ENCODE measurements at regions not wholly inside any gene's neighbourhood (a gene's known extent, or its start where the extent isn't known, plus 50 kb on each side); places are given as distances from the start of the nearest gene placed in this dataset.

- no peaks in the 10 kb centered on the region for H3K36me3 ChIP-seq
- H3K27me3 ChIP-seq, result no peaks in the 10 kb centered on the region
- ATAC-seq, result no peak
- no peak for TF ChIP-seq POLR2AphosphoS5 (IDR thresholded peaks at IDR 0.05)
- no peak for TF ChIP-seq CTCF (IDR thresholded peaks at IDR 0.05)
- TF ChIP-seq POLR2A (IDR thresholded peaks at IDR 0.05), result no peak
- TF ChIP-seq EP300 (IDR thresholded peaks at IDR 0.05), result no peak
- no peaks in the 10 kb centered on the region for H3K4me1 ChIP-seq
- 74 to 76% methylated on average over 3 of the region's 3 CpGs for WGBS, 2 donors (ENCODE audit: low coverage in 1 of 2)
- H3K4me3 ChIP-seq, result no peak overlapping the region
- no peak overlapping the region for H3K27ac ChIP-seq
- no peaks in the 10 kb centered on the region for H3K9me3 ChIP-seq
These were observed 457.4 kb upstream of the AGTR1 start for GRCh38 chr3:148240351-148240750.

GRCh38 chr3:148243609-148244008 lies 454.1 kb upstream of the AGTR1 start:
- ATAC-seq, result no peak
- Histone ChIP-seq H3K36me3 (no peaks in the 10 kb centered on the region), H3K4me3 (no peak overlapping the region), H3K9me3 (no peaks in the 10 kb centered on the region), H3K27ac (no peak overlapping the region), H3K4me1 (no peaks in the 10 kb centered on the region), H3K27me3 (no peaks in the 10 kb centered on the region)
- WGBS, 2 donors (ENCODE audit: low coverage in 1 of 2), result 22 to 56% methylated on average over 1 of the region's 1 CpG
- TF ChIP-seq POLR2AphosphoS5 (IDR thresholded peaks at IDR 0.05), result no peak
- TF ChIP-seq POLR2A (IDR thresholded peaks at IDR 0.05), result no peak

GRCh38 chr3:148246291-148246923 lies 451.3 kb upstream of the AGTR1 start:
- Histone ChIP-seq H3K36me3 (no peaks in the 10 kb centered on the region), H3K4me1 (no peaks in the 10 kb centered on the region), H3K4me3 (no peak overlapping the region), H3K9me3 (no peaks in the 10 kb centered on the region), H3K27ac (no peak overlapping the region), H3K27me3 (no peaks in the 10 kb centered on the region)
- TF ChIP-seq CTCF (IDR thresholded peaks at IDR 0.05), result no peak
- no peak for ATAC-seq
- WGBS, 2 donors (ENCODE audit: low coverage in 1 of 2), result 48 to 55% methylated on average over 3 of the region's 3 CpGs

GRCh38 chr3:148253713-148254112 lies 444.0 kb upstream of the AGTR1 start:
- TF ChIP-seq EP300 (IDR thresholded peaks at IDR 0.05) (no peak), POLR2A (IDR thresholded peaks at IDR 0.05) (no peak), POLR2AphosphoS5 (IDR thresholded peaks at IDR 0.05) (no peak), CTCF (IDR thresholded peaks at IDR 0.05) (no peak)
- no peak for ATAC-seq
- H3K36me3 ChIP-seq, result no peaks in the 10 kb centered on the region
- H3K4me3 ChIP-seq, result no peak overlapping the region
- no peaks in the 10 kb centered on the region for H3K9me3 ChIP-seq
- no peaks in the 10 kb centered on the region for H3K27me3 ChIP-seq
- no peak overlapping the region for H3K27ac ChIP-seq
- no peaks in the 10 kb centered on the region for H3K4me1 ChIP-seq
- 82 to 94% methylated on average over 2 of the region's 2 CpGs for WGBS, 2 donors (ENCODE audit: low coverage in 1 of 2)

GRCh38 chr3:148254402-148254801 lies 443.3 kb upstream of the AGTR1 start:
- H3K4me1 ChIP-seq, result no peaks in the 10 kb centered on the region
- H3K36me3 ChIP-seq, result no peaks in the 10 kb centered on the region
- no peaks in the 10 kb centered on the region for H3K27me3 ChIP-seq
- 61 to 70% methylated on average over 2 of the region's 2 CpGs for WGBS, 2 donors (ENCODE audit: low coverage in 1 of 2)
- H3K9me3 ChIP-seq, result no peaks in the 10 kb centered on the region
- H3K4me3 ChIP-seq, result no peak overlapping the region
- H3K27ac ChIP-seq, result no peak overlapping the region
- TF ChIP-seq POLR2A (IDR thresholded peaks at IDR 0.05) (no peak), EP300 (IDR thresholded peaks at IDR 0.05) (no peak), CTCF (IDR thresholded peaks at IDR 0.05) (no peak), POLR2AphosphoS5 (IDR thresholded peaks at IDR 0.05) (no peak)
- ATAC-seq, result no peak

Measured in gastroesophageal sphincter (tissue), 4 donors.